ENCODE measurements at regions not wholly inside any gene's neighbourhood (a gene's known extent, or its start where the extent isn't known, plus 50 kb on each side); places are given as distances from the start of the nearest gene placed in this dataset.

DNA sequence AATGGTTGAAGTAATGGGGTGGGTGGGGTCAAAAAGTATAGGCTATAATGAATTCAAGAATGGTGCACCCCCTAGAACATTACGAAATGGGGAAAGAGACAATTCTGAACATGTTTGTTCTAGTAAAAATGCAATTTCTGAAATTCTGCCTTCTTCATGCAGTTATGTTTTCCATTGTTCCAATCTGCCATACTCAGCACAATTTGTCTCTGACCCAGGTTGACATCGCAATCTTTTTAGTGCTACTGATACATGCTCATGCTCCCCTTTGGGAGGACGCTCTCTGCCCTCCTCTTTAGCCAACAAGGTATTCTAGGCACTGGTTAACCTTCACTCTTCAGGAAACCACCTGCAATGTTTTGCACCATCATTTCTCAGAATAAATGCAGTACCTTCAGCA lies 1303.9 kb upstream of the PIK3C3 start:
- Histone ChIP-seq H3K9me3 (ENCODE audit: low read length) (no peaks in the 10 kb centered on the region), H3K27ac (ENCODE audit: low read depth, low read length) (no peak overlapping the region), H3K4me3 (ENCODE audit: low read length) (no peak overlapping the region), H3K27me3 (ENCODE audit: insufficient read depth, low read length, poor library complexity, severe bottlenecking) (no peaks in the 10 kb centered on the region), H3K36me3 (ENCODE audit: insufficient read depth, low read length) (no peaks in the 10 kb centered on the region), H3K4me1 (ENCODE audit: insufficient read depth, low read length) (no peaks in the 10 kb centered on the region)
- ChIA-PET CTCF (no interaction called here), POLR2A (no interaction called here)
- Mint-ChIP-seq H3K9me3 (peaks cover 3 to 34% (median 7%) of the 10 kb centered on the region in 5 donors), H3K36me3 (no peaks in the 10 kb centered on the region), H3K4me1 (no peaks in the 10 kb centered on the region), H3K27me3 (no peaks in the 10 kb centered on the region), H3K4me3 (no peak overlapping the region), H3K27ac (no peak overlapping the region)
- DNase-seq = no peak

DNA sequence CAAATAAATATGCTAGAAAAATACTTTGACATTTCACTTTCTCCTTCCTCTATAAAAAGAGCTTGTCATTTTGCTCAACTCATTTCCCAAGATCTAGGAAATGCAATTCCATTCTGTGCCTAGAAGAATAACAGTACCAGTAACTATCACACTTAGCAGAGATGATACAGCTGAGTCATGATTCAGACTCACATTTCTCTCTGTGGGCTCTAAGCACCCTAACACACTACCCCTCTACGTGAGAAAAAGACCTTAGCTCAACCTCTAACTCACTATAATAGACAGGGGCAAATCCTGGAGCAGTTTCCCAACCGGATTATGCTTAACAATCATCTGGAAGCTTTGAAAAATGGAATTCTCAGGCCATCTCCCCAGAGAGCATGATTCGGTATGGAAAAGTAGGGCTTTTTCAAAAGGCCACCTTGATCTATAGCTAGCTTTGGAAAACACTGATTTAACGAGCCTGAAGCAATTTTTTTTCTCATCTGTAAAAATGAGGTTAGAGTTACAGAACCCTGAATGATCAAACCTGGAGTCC lies 1312.3 kb upstream of the PIK3C3 start:
- no peaks in the 10 kb centered on the region for H3K36me3 Mint-ChIP-seq
- H3K27me3 Mint-ChIP-seq = no peaks in the 10 kb centered on the region
- Histone ChIP-seq H3K27ac (ENCODE audit: low read depth, low read length) (no peak overlapping the region), H3K9me3 (ENCODE audit: low read length) (no peaks in the 10 kb centered on the region), H3K27me3 (ENCODE audit: insufficient read depth, low read length, poor library complexity, severe bottlenecking) (no peaks in the 10 kb centered on the region), H3K4me3 (ENCODE audit: low read length) (no peak overlapping the region), H3K36me3 (ENCODE audit: insufficient read depth, low read length) (no peaks in the 10 kb centered on the region), H3K4me1 (ENCODE audit: insufficient read depth, low read length) (no peaks in the 10 kb centered on the region)
- no peak overlapping the region for H3K27ac Mint-ChIP-seq
- H3K9me3 Mint-ChIP-seq = peaks cover 3 to 65% (median 7%) of the 10 kb centered on the region in 5 donors
- ChIA-PET POLR2A (no interaction called here), CTCF (no interaction called here)
- DNase-seq = no peak
- H3K4me1 Mint-ChIP-seq = no peaks in the 10 kb centered on the region
- H3K4me3 Mint-ChIP-seq = no peak overlapping the region

DNA sequence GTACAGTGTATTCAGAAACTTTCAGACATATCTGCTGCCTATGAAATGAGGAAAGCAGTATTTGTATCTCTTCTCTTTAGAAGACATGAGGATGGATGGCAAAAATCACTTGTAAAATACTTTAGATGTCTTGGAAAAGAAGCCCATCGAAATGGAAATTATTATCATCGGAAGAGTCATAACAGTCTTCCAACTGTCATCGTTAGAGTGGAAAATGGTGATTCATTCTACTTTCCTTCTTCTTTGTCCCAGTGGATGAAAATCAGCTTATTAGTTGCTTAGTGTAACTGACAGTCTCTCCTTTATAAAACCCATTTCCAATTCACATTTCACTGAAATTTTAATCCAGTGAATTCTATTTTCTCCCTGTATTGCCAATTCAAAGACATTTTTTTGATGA lies 1323.7 kb upstream of the PIK3C3 start:
- Histone ChIP-seq H3K36me3 (ENCODE audit: insufficient read depth, low read length) (no peaks in the 10 kb centered on the region), H3K9me3 (ENCODE audit: low read length) (no peaks in the 10 kb centered on the region), H3K27me3 (ENCODE audit: insufficient read depth, low read length, poor library complexity, severe bottlenecking) (no peaks in the 10 kb centered on the region), H3K4me3 (ENCODE audit: low read length) (no peak overlapping the region), H3K4me1 (ENCODE audit: insufficient read depth, low read length) (no peaks in the 10 kb centered on the region), H3K27ac (ENCODE audit: low read depth, low read length) (no peak overlapping the region)
- POLR2A ChIA-PET = no interaction called here
- H3K4me3 Mint-ChIP-seq = no peak overlapping the region
- no peak overlapping the region for H3K27ac Mint-ChIP-seq
- no peaks in the 10 kb centered on the region for H3K36me3 Mint-ChIP-seq
- peaks cover 13 to 50% (median 18%) of the 10 kb centered on the region in 5 donors for H3K9me3 Mint-ChIP-seq
- no peaks in the 10 kb centered on the region for H3K27me3 Mint-ChIP-seq
- no peaks in the 10 kb centered on the region for H3K4me1 Mint-ChIP-seq
- CTCF ChIA-PET = no interaction called here
- no peak for DNase-seq

DNA sequence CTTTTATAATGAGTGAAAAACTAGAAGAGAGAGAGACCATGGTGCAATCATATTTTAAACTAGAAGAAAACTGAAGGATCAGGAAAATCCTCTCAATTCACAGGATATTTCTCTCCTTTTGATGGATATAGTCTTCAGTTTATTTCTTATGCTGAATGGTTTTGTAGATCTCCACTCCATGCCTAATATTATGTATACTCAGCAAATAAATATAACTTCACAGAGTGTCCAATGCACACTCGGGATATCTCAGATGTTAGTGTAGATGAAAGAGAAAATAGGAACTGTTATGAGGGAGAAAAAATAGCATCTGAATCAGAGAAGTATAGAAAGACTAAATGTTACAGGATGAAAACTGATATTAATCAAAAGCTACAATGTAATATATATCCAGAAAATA lies 1324.5 kb upstream of the PIK3C3 start:
- no peaks in the 10 kb centered on the region for H3K27me3 ChIP-seq (ENCODE audit: insufficient read depth, low read length, poor library complexity, severe bottlenecking)

DNA sequence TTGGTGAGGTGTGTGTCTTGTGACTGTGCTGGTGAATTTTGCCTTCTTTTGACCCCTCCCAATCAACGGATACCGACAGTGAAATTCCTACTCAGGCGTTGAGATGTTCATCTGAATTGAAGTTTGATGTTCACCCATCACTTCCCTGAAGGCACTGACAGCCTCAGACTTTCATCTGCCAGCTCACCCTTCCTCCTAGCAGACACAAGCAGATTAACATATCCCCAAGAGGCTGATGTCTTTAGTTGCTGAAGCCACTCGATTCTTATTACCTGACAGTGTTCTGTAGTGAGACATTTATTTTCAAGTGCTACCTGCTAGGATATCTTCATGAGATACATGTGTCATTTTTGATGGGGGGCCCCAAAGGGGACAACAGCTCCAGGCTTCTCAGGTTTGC lies 1330.1 kb upstream of the PIK3C3 start:
- Histone ChIP-seq H3K4me3 (ENCODE audit: low read length) (no peak overlapping the region), H3K27ac (ENCODE audit: low read depth, low read length) (no peak overlapping the region), H3K9me3 (ENCODE audit: low read length) (no peaks in the 10 kb centered on the region), H3K27me3 (ENCODE audit: insufficient read depth, low read length, poor library complexity, severe bottlenecking) (no peaks in the 10 kb centered on the region), H3K4me1 (ENCODE audit: insufficient read depth, low read length) (no peaks in the 10 kb centered on the region), H3K36me3 (ENCODE audit: insufficient read depth, low read length) (no peaks in the 10 kb centered on the region)
- ChIA-PET CTCF (interaction anchor here (0.6 kb wide), 1 partner anchor 35 kb away, joined by 3 read pairs; no protein-coding TSS in a partner anchor), POLR2A (no interaction called here)
- Mint-ChIP-seq H3K9me3 (peaks cover 3 to 30% (median 14%) of the 10 kb centered on the region in 5 donors), H3K4me3 (no peak overlapping the region), H3K27me3 (no peaks in the 10 kb centered on the region), H3K4me1 (no peaks in the 10 kb centered on the region), H3K27ac (no peak overlapping the region), H3K36me3 (no peaks in the 10 kb centered on the region)
- no peak for DNase-seq

More for the DNA sequence above, 1324.5 kb upstream of the PIK3C3 start:
- H3K4me1 ChIP-seq (ENCODE audit: insufficient read depth, low read length) = no peaks in the 10 kb centered on the region
- no peaks in the 10 kb centered on the region for H3K4me1 Mint-ChIP-seq
- no peaks in the 10 kb centered on the region for H3K36me3 Mint-ChIP-seq
- peaks cover 13 to 41% (median 18%) of the 10 kb centered on the region in 5 donors for H3K9me3 Mint-ChIP-seq
- H3K36me3 ChIP-seq (ENCODE audit: insufficient read depth, low read length) = no peaks in the 10 kb centered on the region
- ChIA-PET POLR2A (no interaction called here), CTCF (no interaction called here)
- H3K27ac ChIP-seq (ENCODE audit: low read depth, low read length) = no peak overlapping the region
- no peak overlapping the region for H3K4me3 ChIP-seq (ENCODE audit: low read length)
- no peaks in the 10 kb centered on the region for H3K9me3 ChIP-seq (ENCODE audit: low read length)
- H3K4me3 Mint-ChIP-seq = no peak overlapping the region
- H3K27me3 Mint-ChIP-seq = no peaks in the 10 kb centered on the region
- H3K27ac Mint-ChIP-seq = no peak overlapping the region
- no peak for DNase-seq

DNA sequence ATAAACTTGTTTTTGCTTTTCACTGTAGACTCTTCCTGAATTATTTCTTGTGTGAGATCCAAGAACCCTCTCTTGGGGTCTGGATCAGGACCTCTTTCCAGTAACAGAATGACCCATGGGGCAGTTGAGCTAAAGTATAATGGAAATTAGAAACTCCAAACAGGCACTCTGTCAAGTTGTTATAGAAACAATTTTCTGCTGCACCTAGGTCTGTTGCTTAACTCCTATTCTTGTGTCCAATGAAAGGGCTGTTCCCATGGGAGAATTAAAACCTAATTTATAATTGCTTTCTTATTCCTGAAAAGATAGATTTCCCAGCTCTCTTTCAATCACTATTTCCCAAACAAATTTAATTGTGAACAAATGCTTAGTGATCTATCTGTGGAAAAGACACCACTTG lies 1341.3 kb upstream of the PIK3C3 start:
- no peaks in the 10 kb centered on the region for H3K36me3 ChIP-seq (ENCODE audit: insufficient read depth, low read length)
- Mint-ChIP-seq H3K9me3 (peaks cover 6 to 17% (median 8%) of the 10 kb centered on the region in 5 donors), H3K4me3 (no peak overlapping the region), H3K27me3 (no peaks in the 10 kb centered on the region), H3K27ac (no peak overlapping the region), H3K4me1 (no peaks in the 10 kb centered on the region), H3K36me3 (no peaks in the 10 kb centered on the region)
- no peaks in the 10 kb centered on the region for H3K27me3 ChIP-seq (ENCODE audit: insufficient read depth, low read length, poor library complexity, severe bottlenecking)
- POLR2A ChIA-PET = no interaction called here
- H3K4me1 ChIP-seq (ENCODE audit: insufficient read depth, low read length) = no peaks in the 10 kb centered on the region
- CTCF ChIA-PET = no interaction called here
- H3K9me3 ChIP-seq (ENCODE audit: low read length) = no peaks in the 10 kb centered on the region
- no peak for DNase-seq
- no peak overlapping the region for H3K27ac ChIP-seq (ENCODE audit: low read depth, low read length)
- no peak overlapping the region for H3K4me3 ChIP-seq (ENCODE audit: low read length)

DNA sequence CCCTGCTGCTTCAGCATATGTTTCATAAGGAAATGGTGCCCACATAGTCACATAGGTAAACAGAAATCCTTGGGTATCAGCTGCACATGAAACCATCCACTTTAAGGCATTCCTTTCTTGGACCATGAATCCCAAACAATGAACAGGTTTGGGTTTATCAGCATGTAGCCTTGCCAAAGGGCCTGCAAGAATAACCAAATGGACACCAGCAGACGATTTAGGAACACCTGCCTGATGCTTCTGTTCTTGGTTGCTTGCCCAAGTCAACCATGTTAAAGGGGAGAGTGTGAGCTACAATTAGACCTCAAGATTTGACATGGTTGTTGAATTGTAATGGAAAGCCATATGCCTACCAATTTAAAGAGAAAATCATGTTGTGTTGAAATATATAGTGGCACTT lies 1342.7 kb upstream of the PIK3C3 start:
- Mint-ChIP-seq H3K4me1 (no peaks in the 10 kb centered on the region), H3K27ac (no peak overlapping the region), H3K27me3 (no peaks in the 10 kb centered on the region), H3K4me3 (no peak overlapping the region), H3K36me3 (no peaks in the 10 kb centered on the region), H3K9me3 (peaks cover 5 to 17% (median 6%) of the 10 kb centered on the region in 5 donors)
- DNase-seq = no peak
- Histone ChIP-seq H3K4me3 (ENCODE audit: low read length) (no peak overlapping the region), H3K27me3 (ENCODE audit: insufficient read depth, low read length, poor library complexity, severe bottlenecking) (no peaks in the 10 kb centered on the region), H3K4me1 (ENCODE audit: insufficient read depth, low read length) (no peaks in the 10 kb centered on the region), H3K36me3 (ENCODE audit: insufficient read depth, low read length) (no peaks in the 10 kb centered on the region), H3K27ac (ENCODE audit: low read depth, low read length) (no peak overlapping the region), H3K9me3 (ENCODE audit: low read length) (no peaks in the 10 kb centered on the region)
- ChIA-PET CTCF (no interaction called here), POLR2A (no interaction called here)

DNA sequence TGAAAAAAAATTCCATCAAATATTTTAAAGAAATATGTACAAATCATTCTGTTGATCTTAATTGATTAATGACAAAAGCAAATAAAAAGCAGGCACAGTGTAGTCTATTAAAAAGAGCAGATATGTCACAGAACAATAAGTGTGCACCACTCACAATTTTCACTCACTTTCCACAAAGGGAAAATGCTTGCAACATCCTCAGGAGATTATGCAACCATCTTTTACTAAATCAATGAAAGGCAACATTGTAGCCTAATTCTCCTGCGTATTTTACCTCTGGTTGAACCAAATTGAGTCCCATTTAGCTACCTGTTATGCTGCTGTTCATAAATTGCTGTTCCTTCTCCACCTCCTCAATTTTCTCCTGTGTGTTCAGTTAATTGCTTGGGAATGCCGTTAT lies 1346.8 kb upstream of the PIK3C3 start:
- peaks cover 6 to 17% (median 7%) of the 10 kb centered on the region in 5 donors for H3K9me3 Mint-ChIP-seq
- no peak overlapping the region for H3K27ac Mint-ChIP-seq
- H3K36me3 Mint-ChIP-seq = no peaks in the 10 kb centered on the region
- CTCF ChIA-PET = no interaction called here
- Histone ChIP-seq H3K4me3 (ENCODE audit: low read length) (no peak overlapping the region), H3K27me3 (ENCODE audit: insufficient read depth, low read length, poor library complexity, severe bottlenecking) (no peaks in the 10 kb centered on the region), H3K9me3 (ENCODE audit: low read length) (no peaks in the 10 kb centered on the region), H3K27ac (ENCODE audit: low read depth, low read length) (no peak overlapping the region), H3K4me1 (ENCODE audit: insufficient read depth, low read length) (no peaks in the 10 kb centered on the region), H3K36me3 (ENCODE audit: insufficient read depth, low read length) (no peaks in the 10 kb centered on the region)
- H3K4me1 Mint-ChIP-seq = no peaks in the 10 kb centered on the region
- no peaks in the 10 kb centered on the region for H3K27me3 Mint-ChIP-seq
- no peak for DNase-seq
- POLR2A ChIA-PET = no interaction called here
- no peak overlapping the region for H3K4me3 Mint-ChIP-seq

Data from CD8-positive, alpha-beta memory T cell (primary cell).